ENCODE measurements at regions not wholly inside any gene's neighbourhood (a gene's known extent, or its start where the extent isn't known, plus 50 kb on each side); places are given as distances from the start of the nearest gene placed in this dataset.
A peak's percentile ranks its signal among the peaks of the same experiment; 100 is the strongest.

GRCh38 chr5:125555591-125555990 is 809.2 kb upstream of the ZNF608 start:
- Histone ChIP-seq H3K36me3 (replicated peaks in 1 of 2) (no peaks in the 10 kb centered on the region), H3K4me3 (no peak overlapping the region), H3K4me1 (replicated peaks in 1 of 2) (peaks cover 3 to 8% of the 10 kb centered on the region in 2 donors), H3K9me3 (replicated peaks in 1 of 3) (no peaks in the 10 kb centered on the region), H3K27me3 (no peaks in the 10 kb centered on the region), H3K27ac (no peak overlapping the region)
- no peak for TF ChIP-seq CTCF (IDR thresholded peaks at IDR 0.05)
- intact Hi-C loops (cut with DNase I) = no loop called here
- DNase-seq = no peak
- WGBS, 4 donors = 88 to 96% (median 93%) methylated on average over 4 of the region's 4 CpGs

GRCh38 chr5:125558016-125558415 is 811.6 kb upstream of the ZNF608 start:
- 88 to 100% (median 92%) methylated on average over 1 of the region's 1 CpG for WGBS, 4 donors
- intact Hi-C loops (cut with DNase I) = no loop called here
- no peak overlapping the region for H3K4me3 ChIP-seq

GRCh38 chr5:125558466-125558865 is 812.0 kb upstream of the ZNF608 start:
- no peaks in the 10 kb centered on the region for H3K27me3 ChIP-seq
- no peaks in the 10 kb centered on the region for H3K9me3 ChIP-seq (replicated peaks in 1 of 3)
- no peak overlapping the region for H3K4me3 ChIP-seq
- TF ChIP-seq POLR2A (IDR thresholded peaks at IDR 0.05) (no peak), CTCF (IDR thresholded peaks at IDR 0.05) (no peak)
- no peak for DNase-seq
- no peaks in the 10 kb centered on the region for H3K36me3 ChIP-seq (replicated peaks in 1 of 2)
- 80 to 89% (median 84%) methylated on average over 3 of the region's 3 CpGs for WGBS, 4 donors
- H3K27ac ChIP-seq = no peak overlapping the region
- intact Hi-C loops (cut with DNase I) = no loop called here
- H3K4me1 ChIP-seq (replicated peaks in 1 of 2) = peaks cover 3 to 8% of the 10 kb centered on the region in 2 donors

More at GRCh38 chr5:125558016-125558415, 811.6 kb upstream of the ZNF608 start:
- peaks cover 3 to 8% of the 10 kb centered on the region in 2 donors for H3K4me1 ChIP-seq (replicated peaks in 1 of 2)
- TF ChIP-seq POLR2A (IDR thresholded peaks at IDR 0.05) (no peak), CTCF (IDR thresholded peaks at IDR 0.05) (no peak)
- no peak overlapping the region for H3K27ac ChIP-seq
- no peak for DNase-seq
- H3K36me3 ChIP-seq (replicated peaks in 1 of 2) = no peaks in the 10 kb centered on the region
- no peaks in the 10 kb centered on the region for H3K27me3 ChIP-seq
- no peaks in the 10 kb centered on the region for H3K9me3 ChIP-seq (replicated peaks in 1 of 3)

GRCh38 chr5:125559296-125559695 is 812.9 kb upstream of the ZNF608 start:
- Histone ChIP-seq H3K36me3 (replicated peaks in 1 of 2) (no peaks in the 10 kb centered on the region), H3K4me1 (replicated peaks in 1 of 2) (peaks cover 3 to 8% of the 10 kb centered on the region in 2 donors), H3K9me3 (replicated peaks in 1 of 3) (no peaks in the 10 kb centered on the region), H3K4me3 (no peak overlapping the region), H3K27ac (no peak overlapping the region), H3K27me3 (no peaks in the 10 kb centered on the region)
- 14 to 21% (median 17%) methylated on average over 2 of the region's 2 CpGs for WGBS, 4 donors
- peak; percentile 23 to 73 (median 40) for DNase-seq
- intact Hi-C loops (cut with DNase I) = no loop called here
- TF ChIP-seq CTCF (IDR thresholded peaks at IDR 0.05) (no peak), POLR2A (IDR thresholded peaks at IDR 0.05) (no peak)
